Right lobe of liver (tissue), 4 donors: ENCODE measurements at regions not wholly inside any gene's neighbourhood (a gene's known extent, or its start where the extent isn't known, plus 50 kb on each side); places are given as distances from the start of the nearest gene placed in this dataset.

ENCODE experiments used
- CTCF ChIP-seq, 4 donors: fragments of 200-600 bp in 3 of 4; fragments of 450-650 bp in 1 of 4; IDR thresholded peaks; one replicate each; pipeline versions ENCODE4 v1.5.1 to v1.8.0; 2016 to 2022; ENCODE audit warnings: antibody characterized with exemption in 4 of 4, mild to moderate bottlenecking in 2 of 4
- POLR2A ChIP-seq: fragments of 450-650 bp; IDR thresholded peaks from one replicate; pipeline ENCODE4 v1.6.1; 2017; ENCODE audit warnings: antibody characterized with exemption, mild to moderate bottlenecking
- donor health status: DM: no; HTN: no; CAD: no.
- donor health status: DM: no; HTN: no; CAD: no.
- donor health status: DM: no; HTN: yes; CAD: no.

GRCh38 chr2:147030966-147031720 lies 813.7 kb upstream of the ACVR2A start:
- TF ChIP-seq POLR2A (no peak), CTCF (IDR thresholded peaks at IDR 0.05) (no peak)
